ENCODE measurements at regions not wholly inside any gene's neighbourhood (a gene's known extent, or its start where the extent isn't known, plus 50 kb on each side); places are given as distances from the start of the nearest gene placed in this dataset.

- 90 to 94% (median 94%) methylated on average over 2 of the region's 2 CpGs for WGBS, 3 donors
- DNase-seq: no peak
- Histone ChIP-seq H3K36me3 (no peaks in the 10 kb centered on the region), H3K4me1 (ENCODE audit: insufficient read depth) (no peaks in the 10 kb centered on the region), H3K27me3 (no peaks in the 10 kb centered on the region), H3K9me3 (no peaks in the 10 kb centered on the region), H3K4me3 (no peak overlapping the region), H3K27ac (no peak overlapping the region)
- intact Hi-C loops (cut with DNase I): no loop called here
- TF ChIP-seq CTCF (IDR thresholded peaks at IDR 0.05) (no peak), EP300 (IDR thresholded peaks at IDR 0.05) (no peak), POLR2A (IDR thresholded peaks at IDR 0.05) (no peak)
These were observed 637.8 kb downstream of the RFPL4B start for GRCh38 chr6:112984899-112985298.

- TF ChIP-seq EP300 (IDR thresholded peaks at IDR 0.05) (no peak), CTCF (IDR thresholded peaks at IDR 0.05) (no peak), POLR2A (IDR thresholded peaks at IDR 0.05) (no peak)
- H3K4me3 ChIP-seq: no peak overlapping the region
- intact Hi-C loops (cut with DNase I): no loop called here
- no peak overlapping the region for H3K27ac ChIP-seq
- no peaks in the 10 kb centered on the region for H3K4me1 ChIP-seq (ENCODE audit: insufficient read depth)
- WGBS, 3 donors: 35 to 60% (median 57%) methylated on average over 2 of the region's 2 CpGs
- H3K9me3 ChIP-seq: no peaks in the 10 kb centered on the region
- DNase-seq: no peak
- H3K36me3 ChIP-seq: no peaks in the 10 kb centered on the region
- H3K27me3 ChIP-seq: no peaks in the 10 kb centered on the region
These were observed 639.2 kb downstream of the RFPL4B start for GRCh38 chr6:112986321-112986720.

GRCh38 chr6:112988748-112989147 is 641.6 kb downstream of the RFPL4B start:
- TF ChIP-seq EP300 (IDR thresholded peaks at IDR 0.05): no peak
- no peak for TF ChIP-seq CTCF (IDR thresholded peaks at IDR 0.05)
- TF ChIP-seq POLR2A (IDR thresholded peaks at IDR 0.05): no peak
- no peaks in the 10 kb centered on the region for H3K36me3 ChIP-seq
- no peak for DNase-seq
- H3K4me1 ChIP-seq (ENCODE audit: insufficient read depth): no peaks in the 10 kb centered on the region
- intact Hi-C loops (cut with DNase I): no loop called here
- WGBS, 3 donors: 98 to 100% (median 99%) methylated on average over 1 of the region's 1 CpG
- no peak overlapping the region for H3K4me3 ChIP-seq
- no peaks in the 10 kb centered on the region for H3K9me3 ChIP-seq
- no peak overlapping the region for H3K27ac ChIP-seq
- H3K27me3 ChIP-seq: no peaks in the 10 kb centered on the region

GRCh38 chr6:112990971-112991370 is 643.8 kb downstream of the RFPL4B start:
- intact Hi-C loops (cut with DNase I): no loop called here
- H3K4me3 ChIP-seq: no peak overlapping the region
- H3K27me3 ChIP-seq: no peaks in the 10 kb centered on the region
- DNase-seq: no peak
- H3K36me3 ChIP-seq: no peaks in the 10 kb centered on the region
- TF ChIP-seq EP300 (IDR thresholded peaks at IDR 0.05) (no peak), CTCF (IDR thresholded peaks at IDR 0.05) (no peak), POLR2A (IDR thresholded peaks at IDR 0.05) (no peak)
- no peaks in the 10 kb centered on the region for H3K9me3 ChIP-seq
- no peaks in the 10 kb centered on the region for H3K4me1 ChIP-seq (ENCODE audit: insufficient read depth)
- no peak overlapping the region for H3K27ac ChIP-seq

GRCh38 chr6:112991912-112992311 is 644.8 kb downstream of the RFPL4B start:
- TF ChIP-seq CTCF (IDR thresholded peaks at IDR 0.05): no peak
- no peaks in the 10 kb centered on the region for H3K9me3 ChIP-seq
- intact Hi-C loops (cut with DNase I): no loop called here
- no peak overlapping the region for H3K4me3 ChIP-seq
- no peaks in the 10 kb centered on the region for H3K27me3 ChIP-seq
- no peaks in the 10 kb centered on the region for H3K4me1 ChIP-seq (ENCODE audit: insufficient read depth)
- H3K36me3 ChIP-seq: no peaks in the 10 kb centered on the region
- H3K27ac ChIP-seq: no peak overlapping the region
- no peak for DNase-seq
- WGBS, 3 donors: 94 to 96% (median 95%) methylated on average over 4 of the region's 4 CpGs

Data from ovary (tissue), 7 donors.